ENCODE measurements at regions not wholly inside any gene's neighbourhood (a gene's known extent, or its start where the extent isn't known, plus 50 kb on each side); places are given as distances from the start of the nearest gene placed in this dataset.

GRCh38 chr11:10379871-10380568, 75.0 kb upstream of the AMPD3 start:
- H3K27ac Mint-ChIP-seq: no peak overlapping the region
- no peaks in the 10 kb centered on the region for H3K36me3 Mint-ChIP-seq
- H3K4me3 Mint-ChIP-seq: no peak overlapping the region
- peaks cover 4% of the 10 kb centered on the region for H3K9me3 Mint-ChIP-seq
- ATAC-seq: no peak
- H3K27me3 Mint-ChIP-seq: peaks cover 32% of the 10 kb centered on the region
- no peaks in the 10 kb centered on the region for H3K4me1 Mint-ChIP-seq

GRCh38 chr11:10380921-10381320, 74.1 kb upstream of the AMPD3 start:
- no peaks in the 10 kb centered on the region for H3K36me3 Mint-ChIP-seq
- H3K4me3 Mint-ChIP-seq: no peak overlapping the region
- H3K9me3 Mint-ChIP-seq: peaks cover 4% of the 10 kb centered on the region
- no peak for ATAC-seq
- peaks cover 33% of the 10 kb centered on the region for H3K27me3 Mint-ChIP-seq
- H3K4me1 Mint-ChIP-seq: no peaks in the 10 kb centered on the region
- H3K27ac Mint-ChIP-seq: no peak overlapping the region

DNA sequence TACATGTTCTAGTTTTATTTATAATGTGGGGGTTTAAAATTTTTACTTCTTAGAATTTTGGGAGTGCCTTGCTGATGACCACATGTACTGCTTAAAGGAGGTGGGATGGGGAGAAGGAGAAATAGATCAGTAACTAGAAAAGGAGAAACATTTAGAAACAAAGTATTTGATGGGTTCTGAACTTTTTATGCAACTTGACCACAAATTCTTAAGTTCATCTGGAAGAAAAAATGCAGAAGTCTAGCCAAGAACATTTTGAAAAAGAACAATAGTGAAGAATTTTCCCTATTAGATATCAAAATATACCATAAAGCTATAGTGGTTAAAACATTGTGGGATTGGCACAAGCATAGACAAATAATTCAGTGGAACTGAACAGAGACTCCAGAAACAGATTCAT, 73.3 kb upstream of the AMPD3 start:
- Mint-ChIP-seq H3K4me3 (no peak overlapping the region), H3K9me3 (peaks cover 4% of the 10 kb centered on the region), H3K36me3 (no peaks in the 10 kb centered on the region), H3K27me3 (peaks cover 41% of the 10 kb centered on the region), H3K4me1 (no peaks in the 10 kb centered on the region), H3K27ac (no peak overlapping the region)
- ATAC-seq: no peak

- H3K27ac Mint-ChIP-seq: no peak overlapping the region
- no peaks in the 10 kb centered on the region for H3K4me1 Mint-ChIP-seq
- ATAC-seq: peak; percentile 50
- peaks cover 4% of the 10 kb centered on the region for H3K9me3 Mint-ChIP-seq
- no peaks in the 10 kb centered on the region for H3K36me3 Mint-ChIP-seq
- peaks cover 49% of the 10 kb centered on the region for H3K27me3 Mint-ChIP-seq
- H3K4me3 Mint-ChIP-seq: no peak overlapping the region
Observed at GRCh38 chr11:10382518-10382917, 72.5 kb upstream of the AMPD3 start.

- Mint-ChIP-seq H3K27me3 (peaks cover 67% of the 10 kb centered on the region), H3K9me3 (peaks cover 4% of the 10 kb centered on the region), H3K36me3 (no peaks in the 10 kb centered on the region), H3K4me3 (no peak overlapping the region), H3K4me1 (peaks cover 3% of the 10 kb centered on the region), H3K27ac (no peak overlapping the region)
- no peak for ATAC-seq
Observed at GRCh38 chr11:10385696-10386095, 69.4 kb upstream of the AMPD3 start.

- peaks cover 7% of the 10 kb centered on the region for H3K9me3 Mint-ChIP-seq
- peaks cover 67% of the 10 kb centered on the region for H3K27me3 Mint-ChIP-seq
- H3K27ac Mint-ChIP-seq: no peak overlapping the region
- H3K36me3 Mint-ChIP-seq: no peaks in the 10 kb centered on the region
- no peak for ATAC-seq
- peaks cover 8% of the 10 kb centered on the region for H3K4me1 Mint-ChIP-seq
- H3K4me3 Mint-ChIP-seq: no peak overlapping the region
Observed at GRCh38 chr11:10386361-10386760, 68.7 kb upstream of the AMPD3 start.

- Mint-ChIP-seq H3K27ac (no peak overlapping the region), H3K27me3 (peaks cover 63% of the 10 kb centered on the region), H3K9me3 (peaks cover 7% of the 10 kb centered on the region), H3K4me3 (no peak overlapping the region), H3K4me1 (peaks cover 8% of the 10 kb centered on the region), H3K36me3 (no peaks in the 10 kb centered on the region)
- no peak for ATAC-seq
Observed at GRCh38 chr11:10386861-10387205, 68.2 kb upstream of the AMPD3 start.

DNA sequence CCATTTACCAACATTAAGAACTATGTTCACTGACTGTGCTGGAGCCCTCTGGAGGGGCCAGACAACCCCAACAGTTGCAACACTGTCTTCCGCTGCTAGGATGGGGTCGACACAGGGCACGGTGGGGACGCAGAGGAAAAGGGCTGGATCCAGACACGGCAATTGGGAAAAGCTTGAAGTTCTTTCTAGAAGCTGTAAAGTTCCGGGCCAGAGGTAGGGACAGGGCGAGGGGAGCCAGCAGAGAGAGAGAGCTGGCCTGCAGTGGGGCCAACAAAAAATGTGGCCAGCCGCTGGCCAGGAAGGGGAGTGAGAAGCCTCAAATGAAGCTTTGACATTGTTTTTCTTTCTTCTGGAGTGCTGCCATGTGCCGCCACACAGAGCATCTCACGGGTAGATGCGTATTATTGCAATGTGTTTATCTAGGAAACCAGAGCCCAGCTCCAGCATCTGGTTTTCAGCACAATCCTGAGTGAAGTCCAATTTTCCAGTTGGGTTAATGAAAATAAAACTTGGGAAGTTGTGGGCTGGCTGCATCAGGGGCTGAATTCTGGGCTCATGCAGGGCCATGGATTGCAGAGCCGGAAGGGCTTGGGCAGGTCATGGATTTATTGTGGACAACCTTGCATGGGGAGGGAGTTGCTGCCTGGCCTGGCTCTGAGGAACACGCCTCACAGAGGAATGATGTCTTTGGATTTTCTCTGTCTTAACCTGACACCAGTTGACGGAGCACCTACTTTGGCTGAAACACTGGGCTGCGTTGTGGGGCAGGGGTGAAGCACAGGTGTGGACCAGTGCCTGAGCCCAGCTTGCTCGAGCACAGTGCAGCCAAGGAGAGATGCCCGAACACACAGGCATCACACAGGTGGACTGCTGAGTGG, 67.6 kb upstream of the AMPD3 start:
- H3K27me3 Mint-ChIP-seq: peaks cover 58% of the 10 kb centered on the region
- peaks cover 7% of the 10 kb centered on the region for H3K9me3 Mint-ChIP-seq

DNA sequence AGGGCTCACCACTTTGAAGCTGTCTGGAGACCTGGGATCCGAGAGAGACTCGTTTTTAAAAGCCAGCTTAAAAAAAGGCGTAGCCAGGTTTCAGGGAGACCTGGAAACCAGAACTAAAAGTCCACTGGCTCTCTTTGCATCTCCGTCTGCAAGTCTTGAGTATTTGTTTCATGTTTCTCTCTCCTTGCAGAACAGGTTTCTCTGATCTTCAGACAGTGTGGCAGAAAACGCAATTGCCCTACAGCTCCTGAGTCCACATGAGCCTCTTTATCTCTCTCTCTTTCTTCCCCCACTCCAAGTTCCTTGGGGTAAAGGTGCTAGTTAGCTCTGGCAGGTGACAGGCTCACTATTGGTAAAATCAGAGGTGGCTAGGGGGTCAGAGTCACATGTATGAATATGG, 67.0 kb upstream of the AMPD3 start:
- Mint-ChIP-seq H3K27ac (no peak overlapping the region), H3K9me3 (peaks cover 3% of the 10 kb centered on the region), H3K4me3 (no peak overlapping the region), H3K27me3 (peaks cover 52% of the 10 kb centered on the region), H3K36me3 (no peaks in the 10 kb centered on the region), H3K4me1 (peaks cover 8% of the 10 kb centered on the region)
- no peak for ATAC-seq

More for the DNA sequence above, 67.6 kb upstream of the AMPD3 start:
- peaks cover 8% of the 10 kb centered on the region for H3K4me1 Mint-ChIP-seq
- ATAC-seq: peak; percentile 36
- no peak overlapping the region for H3K27ac Mint-ChIP-seq
- no peak overlapping the region for H3K4me3 Mint-ChIP-seq
- H3K36me3 Mint-ChIP-seq: no peaks in the 10 kb centered on the region

GRCh38 chr11:10388574-10388973, 66.5 kb upstream of the AMPD3 start:
- Mint-ChIP-seq H3K36me3 (no peaks in the 10 kb centered on the region), H3K27ac (no peak overlapping the region), H3K4me3 (no peak overlapping the region), H3K4me1 (peaks cover 8% of the 10 kb centered on the region), H3K9me3 (peaks cover 3% of the 10 kb centered on the region), H3K27me3 (peaks cover 51% of the 10 kb centered on the region)
- no peak for ATAC-seq

GRCh38 chr11:10390375-10390774, 64.7 kb upstream of the AMPD3 start:
- Mint-ChIP-seq H3K27ac (no peak overlapping the region), H3K4me1 (peaks cover 8% of the 10 kb centered on the region), H3K36me3 (no peaks in the 10 kb centered on the region), H3K27me3 (peaks cover 51% of the 10 kb centered on the region), H3K4me3 (no peak overlapping the region), H3K9me3 (peaks cover 3% of the 10 kb centered on the region)
- no peak for ATAC-seq

DNA sequence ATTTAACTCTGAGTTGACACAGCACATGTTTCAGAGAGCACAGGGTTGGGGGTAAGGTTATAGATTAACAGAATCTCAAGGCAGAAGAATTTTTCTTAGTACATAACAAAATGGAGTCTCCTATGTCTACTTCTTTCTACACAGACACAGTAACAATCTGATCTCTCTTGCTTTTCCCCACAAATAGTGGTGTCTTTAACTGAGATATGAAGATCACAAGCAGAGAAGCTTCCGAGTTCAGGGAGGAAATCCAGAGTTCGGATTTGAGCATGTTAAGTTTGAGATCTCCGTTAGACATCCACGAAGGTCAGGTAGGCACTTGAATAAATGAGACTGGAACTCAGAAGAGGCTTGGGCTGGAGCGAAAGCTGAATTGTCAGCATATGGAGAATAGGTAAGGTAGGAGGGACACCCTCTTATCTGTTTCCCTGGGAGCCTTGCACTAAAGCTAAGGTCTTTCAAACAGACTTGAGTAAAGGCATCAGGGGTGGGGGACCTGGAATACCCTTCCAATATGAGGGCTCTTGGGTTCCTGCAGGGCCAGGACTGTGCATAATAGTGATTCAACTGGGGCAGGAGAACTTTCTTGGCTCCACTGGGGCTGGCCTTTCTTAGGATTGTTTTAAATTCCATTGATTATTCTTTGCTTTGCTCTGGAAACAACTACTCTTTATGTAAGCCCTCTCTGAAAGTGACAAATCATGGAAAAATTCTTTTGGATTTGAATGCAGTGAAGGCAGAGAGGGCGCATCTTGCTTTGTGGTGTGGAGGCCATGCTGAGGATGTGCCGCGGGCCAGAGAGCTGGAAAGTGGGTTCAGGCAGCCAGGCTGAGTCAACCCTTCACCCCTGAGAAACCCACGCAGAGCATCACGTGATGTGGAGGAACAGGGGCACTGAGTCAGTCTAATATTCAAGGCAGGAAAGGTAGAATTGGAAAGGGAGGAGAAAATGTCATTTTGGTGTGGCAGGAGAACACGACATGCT, 62.7 kb upstream of the AMPD3 start:
- no peaks in the 10 kb centered on the region for H3K36me3 Mint-ChIP-seq
- H3K4me1 Mint-ChIP-seq: peaks cover 8% of the 10 kb centered on the region
- peaks cover 3% of the 10 kb centered on the region for H3K9me3 Mint-ChIP-seq
- peaks cover 48% of the 10 kb centered on the region for H3K27me3 Mint-ChIP-seq
- no peak overlapping the region for H3K4me3 Mint-ChIP-seq
- H3K27ac Mint-ChIP-seq: no peak overlapping the region
- ATAC-seq: no peak

GRCh38 chr11:10394229-10395101, 60.6 kb upstream of the AMPD3 start:
- peaks cover 21% of the 10 kb centered on the region for H3K4me1 Mint-ChIP-seq
- H3K27me3 Mint-ChIP-seq: peaks cover 42% of the 10 kb centered on the region
- H3K27ac Mint-ChIP-seq: no peak overlapping the region
- H3K36me3 Mint-ChIP-seq: no peaks in the 10 kb centered on the region
- ATAC-seq: no peak
- H3K4me3 Mint-ChIP-seq: no peak overlapping the region
- H3K9me3 Mint-ChIP-seq: peaks cover 3% of the 10 kb centered on the region

- H3K4me1 Mint-ChIP-seq: peaks cover 22% of the 10 kb centered on the region
- H3K27ac Mint-ChIP-seq: no peak overlapping the region
- no peak overlapping the region for H3K4me3 Mint-ChIP-seq
- no peak for ATAC-seq
- H3K9me3 Mint-ChIP-seq: peaks cover 3% of the 10 kb centered on the region
- H3K36me3 Mint-ChIP-seq: no peaks in the 10 kb centered on the region
- H3K27me3 Mint-ChIP-seq: peaks cover 33% of the 10 kb centered on the region
Observed at GRCh38 chr11:10395166-10395897, 59.7 kb upstream of the AMPD3 start.
